ENCODE measurements at regions not wholly inside any gene's neighbourhood (a gene's known extent, or its start where the extent isn't known, plus 50 kb on each side); places are given as distances from the start of the nearest gene placed in this dataset.
A peak's percentile ranks its signal among the peaks of the same experiment; 100 is the strongest.

DNA sequence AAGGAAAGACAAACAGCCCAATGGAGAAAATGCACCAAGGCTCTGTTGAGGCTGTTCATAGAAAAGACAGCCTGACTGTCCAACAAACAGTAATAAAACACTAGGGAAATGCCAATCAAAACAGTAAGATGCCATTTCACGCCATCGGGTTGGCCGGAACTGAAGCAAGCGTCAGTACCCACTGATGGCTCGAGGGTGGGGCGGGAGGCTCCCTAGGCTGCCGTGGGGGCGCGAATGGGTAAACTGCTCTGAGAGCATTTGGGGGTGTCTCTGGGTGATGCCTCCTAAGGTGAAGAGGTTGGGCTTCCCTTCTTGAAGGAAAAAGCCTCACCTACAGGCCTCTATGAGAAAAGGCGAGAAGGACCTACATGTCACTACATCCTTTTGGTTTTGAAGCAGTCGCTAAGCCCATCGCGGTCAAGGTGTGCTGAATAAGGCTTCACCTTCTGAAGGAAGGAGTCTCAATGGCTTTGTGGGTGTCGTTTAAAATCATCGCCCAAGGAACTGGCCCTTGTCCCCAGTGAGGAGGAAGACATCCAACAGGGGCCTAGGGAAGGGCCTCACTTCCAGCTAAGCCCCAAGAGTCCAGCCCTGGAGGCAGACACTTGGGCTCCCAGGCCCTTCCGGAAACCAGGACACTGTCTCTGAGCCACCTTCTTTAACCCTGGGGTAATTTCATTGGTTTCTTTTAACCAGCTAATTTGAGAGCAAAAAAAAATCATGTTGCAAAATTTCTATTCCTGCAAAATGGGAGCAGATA is 98.5 kb upstream of the PPP2R2D start:
- DNase-seq (ENCODE audit: low spot score), result no peak

DNA sequence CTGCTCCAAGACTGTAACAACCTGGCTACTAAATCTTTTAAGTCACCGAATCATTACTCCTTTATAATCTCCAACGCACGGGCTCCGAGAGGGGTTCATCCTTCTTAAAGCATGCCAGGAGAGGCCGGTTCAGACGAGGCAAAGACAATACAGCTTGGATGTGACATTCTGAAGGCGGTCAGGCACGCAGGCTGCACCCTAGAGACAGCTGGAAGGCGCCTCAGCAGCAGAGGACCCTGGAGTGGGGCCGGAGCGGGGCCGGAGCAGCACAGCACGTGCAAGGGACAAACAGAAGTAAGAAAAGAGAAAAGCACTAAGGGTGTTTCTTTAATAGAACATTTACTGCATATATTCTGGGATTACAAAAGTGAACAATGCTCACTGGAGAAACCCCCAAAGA is 97.8 kb upstream of the PPP2R2D start:
- no peak for DNase-seq (ENCODE audit: low spot score)

DNA sequence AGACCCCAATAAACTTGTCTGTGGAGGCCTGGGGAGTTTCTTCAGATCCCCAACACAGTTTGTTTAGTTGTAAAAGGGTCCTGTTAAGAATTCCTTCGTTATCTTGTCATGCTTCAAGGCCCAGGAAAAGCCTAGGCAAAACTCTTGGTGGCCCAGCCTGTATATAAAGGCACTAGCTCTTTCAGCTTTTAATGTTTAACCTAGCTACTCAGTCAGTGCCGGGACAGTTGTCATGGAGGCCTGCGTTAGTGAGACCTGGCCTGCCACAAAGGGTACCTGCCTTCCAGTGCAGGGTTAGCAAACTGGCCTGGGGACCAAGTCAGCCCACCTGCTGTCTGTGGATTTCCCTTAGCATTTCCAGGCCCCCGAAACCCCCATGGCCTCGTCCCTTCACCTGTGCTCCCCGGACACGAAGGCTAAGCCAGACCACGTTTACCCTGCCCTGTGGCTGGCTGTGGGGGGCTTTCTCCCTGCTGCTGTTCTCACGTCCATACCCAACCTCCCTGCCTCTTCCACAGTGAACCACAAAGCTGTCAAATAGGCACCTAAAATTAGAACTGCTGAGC is 96.9 kb upstream of the PPP2R2D start:
- DNase-seq (ENCODE audit: low spot score), result no peak

DNA sequence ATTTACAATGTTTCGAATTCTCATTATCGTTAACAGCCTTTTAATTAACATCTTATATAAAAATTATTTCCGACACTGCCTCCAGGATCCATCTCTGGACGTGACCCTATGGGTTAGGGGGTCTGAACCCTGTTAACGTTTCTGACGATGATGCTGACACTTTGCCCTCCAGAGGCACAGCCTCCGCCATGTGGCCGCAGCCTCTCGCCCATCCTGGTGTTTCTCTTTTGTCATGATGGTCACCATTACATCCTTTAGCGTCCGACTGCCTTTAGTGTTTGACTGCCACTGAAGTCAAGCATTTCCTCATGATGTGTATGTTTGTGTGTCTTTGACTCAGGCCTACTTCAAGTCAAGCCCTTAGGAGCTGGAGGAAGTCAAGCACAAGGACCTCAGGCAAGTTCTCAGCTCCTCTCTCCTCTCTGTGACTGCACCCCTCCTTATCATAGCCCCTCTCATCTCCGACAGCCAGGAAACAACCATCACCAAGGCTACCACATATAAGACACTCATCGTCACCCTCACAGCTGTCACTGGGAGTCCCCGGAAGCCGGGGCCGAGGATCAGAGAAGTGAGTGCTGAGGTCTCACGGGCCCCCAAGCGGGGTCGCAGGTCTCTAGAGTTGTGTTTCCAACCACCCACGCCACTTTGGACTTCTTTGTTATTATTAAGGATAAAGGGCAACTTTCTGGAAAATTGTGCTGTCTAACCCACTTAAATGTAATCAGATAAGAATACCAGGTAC is 96.1 kb upstream of the PPP2R2D start:
- no peak for DNase-seq (ENCODE audit: low spot score)

DNA sequence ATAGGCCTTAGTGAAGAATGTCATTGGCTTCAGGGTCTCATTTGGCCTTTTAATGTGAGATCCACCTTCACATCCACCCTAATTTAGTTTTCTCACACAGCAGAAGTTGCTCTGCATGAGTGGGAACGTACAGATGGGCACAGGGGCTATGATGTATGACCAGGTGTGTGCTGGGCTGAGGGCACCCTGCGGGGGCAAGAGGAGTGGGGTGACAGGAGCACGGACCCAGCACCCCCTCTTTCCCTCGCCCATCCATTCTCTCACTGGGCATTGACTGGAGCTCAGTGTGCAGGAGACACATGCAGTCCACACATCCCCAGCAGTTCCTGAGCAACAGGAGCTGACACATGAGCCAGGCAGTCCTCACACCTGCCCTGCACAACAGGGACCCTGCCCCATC is 95.1 kb upstream of the PPP2R2D start:
- no peak for DNase-seq (ENCODE audit: low spot score)

DNA sequence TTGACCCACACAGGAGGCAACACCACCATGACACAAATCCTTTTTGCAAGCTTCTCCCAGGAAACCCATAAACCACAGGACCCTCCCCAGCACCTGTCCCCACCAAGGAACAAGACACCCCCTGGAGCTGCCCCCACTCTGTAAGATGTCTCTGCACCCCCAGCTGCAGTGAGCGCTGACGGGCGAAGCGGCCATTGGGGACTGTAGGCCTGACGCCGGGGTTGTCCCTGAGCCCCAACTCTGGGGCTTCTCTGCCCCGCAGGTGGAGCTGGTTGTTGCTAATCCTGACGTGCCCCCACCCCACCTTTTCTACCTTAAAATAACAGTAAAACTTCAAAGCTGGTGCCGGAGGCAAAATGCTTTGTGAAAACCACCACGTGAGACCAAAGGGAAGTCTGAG is 94.7 kb upstream of the PPP2R2D start:
- DNase-seq (ENCODE audit: low spot score), result no peak

DNA sequence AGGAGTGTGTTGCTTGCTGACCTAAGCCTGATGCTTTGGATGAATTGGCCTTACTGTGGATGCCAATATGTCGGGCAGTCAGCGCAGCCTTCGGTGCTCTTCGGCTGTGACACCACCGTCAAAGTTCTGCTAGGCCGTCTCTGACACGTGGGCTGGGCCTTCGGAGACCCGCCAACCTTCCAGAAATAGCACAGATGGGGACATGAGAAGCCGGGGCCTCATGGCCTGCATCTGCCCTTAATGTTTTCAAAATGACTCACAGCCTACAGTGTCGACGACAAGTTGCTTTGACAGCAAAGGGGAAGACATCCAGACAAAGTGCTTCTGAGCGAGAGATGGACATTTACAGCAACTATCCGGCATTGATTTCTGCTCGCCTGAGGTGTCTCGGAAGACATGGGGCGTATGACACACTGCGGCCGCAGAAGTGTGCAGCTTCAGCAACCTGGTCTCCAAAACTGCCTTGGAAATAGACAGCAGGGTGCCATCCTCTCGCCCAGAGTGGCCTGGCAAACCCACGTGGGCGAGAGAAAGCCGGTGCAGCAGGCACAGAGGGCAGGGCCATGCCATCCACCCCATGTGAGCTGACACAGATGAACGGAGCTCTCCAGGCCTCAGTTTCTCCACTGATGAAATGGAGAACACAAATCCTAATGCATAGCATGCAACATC is 94.0 kb upstream of the PPP2R2D start:
- DNase-seq (ENCODE audit: low spot score), result no peak

DNA sequence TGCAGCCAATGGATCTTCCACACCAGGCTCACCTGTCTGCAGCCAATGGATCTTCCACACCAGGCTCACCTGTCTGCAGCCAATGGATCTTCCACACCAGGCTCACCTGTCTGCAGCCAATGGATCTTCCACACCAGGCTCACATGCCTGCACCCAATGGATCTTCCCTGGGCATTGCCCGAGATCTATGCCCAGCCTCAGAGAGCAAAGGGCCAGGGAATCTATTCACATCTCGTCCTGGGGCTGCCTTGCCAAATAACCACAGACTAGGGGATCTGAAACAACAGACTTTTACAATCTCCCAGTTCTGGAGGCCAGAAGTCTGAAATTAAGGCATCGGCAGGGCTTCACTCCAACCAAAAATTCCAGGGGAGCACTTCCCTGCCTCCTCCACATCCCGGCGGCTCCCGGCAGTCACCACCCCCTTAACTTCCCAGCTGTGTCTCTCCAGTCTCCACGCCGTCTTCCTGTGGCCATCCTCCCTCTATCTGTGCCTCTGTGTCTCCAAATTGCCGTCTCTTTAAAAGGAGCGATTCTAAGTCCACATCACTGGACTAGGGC is 92.4 kb upstream of the PPP2R2D start:
- DNase-seq (ENCODE audit: low spot score), result no peak

DNA sequence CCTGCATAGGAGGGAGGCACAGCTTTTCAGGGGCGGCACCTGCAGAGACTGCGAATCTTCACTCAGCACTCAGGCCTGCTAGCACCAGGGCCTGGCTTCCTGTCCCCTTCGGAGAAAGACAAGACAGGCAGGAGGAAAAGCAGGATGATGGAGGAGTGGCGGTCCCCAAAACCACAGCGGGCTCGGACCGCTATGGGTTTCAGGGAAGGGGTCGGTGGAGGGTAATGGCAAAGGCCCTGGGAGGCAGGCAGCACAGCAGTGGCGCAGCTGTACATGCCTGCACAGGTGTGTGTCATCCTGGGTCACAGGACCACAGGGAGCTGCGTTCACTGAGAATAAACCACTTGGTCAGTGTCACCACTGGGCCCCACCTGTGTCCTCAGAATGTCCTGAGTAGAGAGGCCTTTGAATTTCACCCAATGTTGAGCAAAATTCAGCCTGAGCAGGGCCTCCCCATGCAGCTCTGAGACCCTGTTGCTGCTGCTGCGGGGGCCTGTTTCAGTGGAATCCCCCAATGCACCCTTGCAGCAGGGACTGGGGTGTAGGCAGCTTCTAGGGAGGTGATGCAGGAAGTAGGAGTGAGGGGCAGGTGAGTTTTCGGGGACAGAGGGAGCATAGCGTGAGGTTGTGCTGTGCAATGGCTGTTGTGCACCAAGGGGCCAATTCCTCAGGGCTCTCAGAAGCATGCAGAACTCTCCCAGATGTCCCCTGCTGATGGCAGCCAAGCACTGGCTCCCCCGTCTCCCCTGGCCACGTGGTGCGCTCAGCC is 90.6 kb upstream of the PPP2R2D start:
- no peak for DNase-seq (ENCODE audit: low spot score)

DNA sequence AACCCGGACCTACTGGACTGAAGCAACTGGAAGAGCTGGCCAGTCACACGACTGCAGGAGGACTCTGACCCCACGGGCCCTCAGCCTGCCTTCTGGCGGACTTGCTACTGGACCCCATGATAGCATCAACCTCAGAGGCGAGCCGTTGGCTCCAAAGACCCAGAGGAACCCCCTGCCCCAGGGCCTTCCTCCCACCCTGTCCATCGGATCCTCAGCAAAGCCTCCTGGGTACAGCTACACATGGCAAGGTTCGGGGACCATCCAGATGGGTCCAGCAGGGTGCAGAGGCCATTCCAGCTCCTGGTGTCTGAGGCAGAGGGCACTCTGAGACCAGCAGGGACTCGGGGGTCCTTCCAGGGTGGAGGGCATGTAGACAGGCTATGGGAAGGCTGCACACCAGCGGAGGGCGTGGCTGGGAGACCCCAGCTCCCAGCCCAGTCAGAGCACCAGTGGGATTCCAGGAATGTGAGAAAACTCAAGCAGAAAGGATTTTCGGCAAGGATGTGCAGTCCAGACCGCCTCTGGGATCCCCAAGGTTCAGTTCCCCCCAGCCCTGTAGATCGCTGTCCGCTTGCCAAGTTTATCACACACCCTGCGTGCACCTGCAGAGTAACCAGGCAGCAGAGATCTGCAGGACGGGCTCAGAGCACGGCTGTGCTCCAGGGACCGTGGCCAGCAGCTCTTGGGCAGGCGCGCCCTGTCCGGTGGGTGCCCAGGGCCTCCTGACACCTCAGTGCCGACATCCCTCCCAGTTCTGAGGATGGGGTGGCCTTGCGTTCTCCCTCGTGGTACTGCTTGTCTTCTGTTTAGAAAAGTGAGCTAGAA is 89.8 kb upstream of the PPP2R2D start:
- DNase-seq (ENCODE audit: low spot score), result no peak

DNA sequence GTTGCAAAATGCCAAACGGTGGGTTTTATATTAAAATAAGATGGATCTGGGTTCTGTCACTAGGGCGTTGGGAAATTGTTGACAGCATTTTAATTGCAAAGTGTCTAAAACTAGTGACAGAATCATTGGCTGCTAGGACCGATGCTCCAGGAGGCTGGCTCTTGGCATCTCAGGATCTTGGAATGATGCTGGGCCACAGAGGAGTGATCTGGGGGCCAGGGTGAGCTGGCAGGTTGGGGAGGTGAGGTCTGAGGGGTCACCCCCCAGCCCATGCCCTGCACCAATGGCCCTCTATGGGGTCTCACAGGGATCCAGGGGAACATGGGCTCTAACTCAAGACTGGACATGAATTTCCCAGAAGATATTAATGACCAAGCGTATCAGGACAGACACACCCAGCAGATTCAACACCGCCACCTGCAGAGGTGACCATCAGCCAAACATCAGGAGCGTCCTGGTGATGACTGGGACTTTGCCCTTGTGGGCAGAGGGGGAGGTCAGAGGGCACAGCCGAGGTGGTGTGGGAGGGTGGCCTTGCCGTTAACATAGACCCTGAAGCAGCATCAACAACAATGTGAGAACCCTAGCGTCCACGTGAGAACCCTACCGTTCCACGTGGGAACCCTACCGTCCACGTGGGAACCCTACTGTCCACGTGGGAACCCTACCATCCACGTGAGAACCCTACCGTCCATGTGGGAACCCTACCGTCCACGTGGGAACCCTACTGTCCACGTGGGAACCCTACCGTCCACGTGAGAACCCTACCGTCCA is 89.0 kb upstream of the PPP2R2D start:
- DNase-seq (ENCODE audit: low spot score), result peak; percentile 2

DNA sequence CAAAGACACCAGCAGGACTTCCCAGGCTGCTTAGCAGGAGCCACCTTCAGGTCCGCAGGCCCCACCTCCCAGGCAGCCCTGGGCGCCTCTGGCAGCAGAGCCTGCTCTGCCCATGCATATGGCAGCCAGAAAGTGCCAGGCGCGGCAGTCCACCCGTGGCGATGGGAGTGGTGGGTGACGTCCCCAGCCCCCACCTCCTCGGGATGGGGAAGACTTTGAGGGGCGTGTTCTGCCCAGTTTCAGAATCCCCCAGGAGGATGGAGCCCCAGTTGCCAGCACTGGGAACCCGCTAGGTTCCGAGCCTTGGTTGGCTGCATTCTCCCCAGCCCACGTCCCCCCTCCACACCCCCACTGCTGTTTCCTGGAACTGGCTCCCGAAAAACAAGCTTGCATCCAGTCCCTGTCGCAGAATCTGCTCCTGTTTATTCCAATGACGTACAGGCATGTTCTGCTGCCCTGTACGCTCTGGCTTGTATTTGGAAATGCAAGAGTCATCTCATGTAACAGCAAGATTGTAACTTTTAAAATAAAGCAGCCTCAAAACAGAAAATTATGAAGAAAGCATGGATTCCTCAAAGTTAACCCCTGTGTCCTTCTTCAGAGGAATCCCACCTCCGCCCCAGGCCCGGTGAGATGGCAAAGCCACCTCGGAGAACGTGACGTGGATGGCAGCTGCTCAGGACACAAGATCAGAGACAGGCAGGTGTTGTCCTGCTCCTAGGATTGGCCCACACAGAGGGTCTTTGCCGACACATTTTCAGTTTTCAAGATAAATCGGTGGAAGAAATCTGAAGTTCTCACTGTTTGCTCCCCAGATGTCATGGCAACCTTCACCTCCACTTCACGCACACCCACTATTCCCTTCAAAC is 87.8 kb upstream of the PPP2R2D start:
- DNase-seq (ENCODE audit: low spot score), result peak; percentile 4

DNA sequence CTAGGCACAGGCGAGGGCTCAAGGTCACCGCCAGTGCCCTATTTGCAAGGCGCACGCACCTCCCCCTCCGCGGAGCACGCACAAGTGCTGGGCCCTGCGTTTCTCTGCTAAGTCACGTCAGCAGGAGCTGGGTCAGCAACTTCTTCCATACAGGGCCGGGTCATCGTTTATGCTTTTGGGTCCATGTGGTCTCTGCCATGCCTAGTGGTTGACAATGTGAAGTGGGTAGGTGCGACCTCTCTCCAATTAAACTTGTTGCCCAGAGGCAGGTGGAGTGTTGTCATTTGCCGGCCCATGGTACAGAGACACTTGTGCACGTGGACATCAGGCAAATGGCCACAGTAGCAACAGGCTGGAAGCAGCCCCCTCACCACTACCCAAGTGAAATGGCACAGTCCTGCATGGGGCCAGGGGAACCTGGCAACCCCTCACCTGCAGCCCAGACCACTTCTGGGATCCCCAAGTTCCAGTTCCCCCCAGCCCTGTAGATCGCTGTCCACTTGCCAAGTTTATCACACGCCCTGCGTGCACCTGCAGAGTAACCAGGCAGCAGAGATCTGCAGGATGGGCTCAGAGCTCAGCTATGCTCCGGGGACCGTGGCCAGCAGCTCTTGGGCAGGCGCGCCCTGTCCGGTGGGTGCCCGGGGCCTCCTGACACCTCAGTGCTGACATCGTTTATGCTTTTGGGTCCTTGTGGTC is 86.1 kb upstream of the PPP2R2D start:
- DNase-seq (ENCODE audit: low spot score), result peak; percentile 1

DNA sequence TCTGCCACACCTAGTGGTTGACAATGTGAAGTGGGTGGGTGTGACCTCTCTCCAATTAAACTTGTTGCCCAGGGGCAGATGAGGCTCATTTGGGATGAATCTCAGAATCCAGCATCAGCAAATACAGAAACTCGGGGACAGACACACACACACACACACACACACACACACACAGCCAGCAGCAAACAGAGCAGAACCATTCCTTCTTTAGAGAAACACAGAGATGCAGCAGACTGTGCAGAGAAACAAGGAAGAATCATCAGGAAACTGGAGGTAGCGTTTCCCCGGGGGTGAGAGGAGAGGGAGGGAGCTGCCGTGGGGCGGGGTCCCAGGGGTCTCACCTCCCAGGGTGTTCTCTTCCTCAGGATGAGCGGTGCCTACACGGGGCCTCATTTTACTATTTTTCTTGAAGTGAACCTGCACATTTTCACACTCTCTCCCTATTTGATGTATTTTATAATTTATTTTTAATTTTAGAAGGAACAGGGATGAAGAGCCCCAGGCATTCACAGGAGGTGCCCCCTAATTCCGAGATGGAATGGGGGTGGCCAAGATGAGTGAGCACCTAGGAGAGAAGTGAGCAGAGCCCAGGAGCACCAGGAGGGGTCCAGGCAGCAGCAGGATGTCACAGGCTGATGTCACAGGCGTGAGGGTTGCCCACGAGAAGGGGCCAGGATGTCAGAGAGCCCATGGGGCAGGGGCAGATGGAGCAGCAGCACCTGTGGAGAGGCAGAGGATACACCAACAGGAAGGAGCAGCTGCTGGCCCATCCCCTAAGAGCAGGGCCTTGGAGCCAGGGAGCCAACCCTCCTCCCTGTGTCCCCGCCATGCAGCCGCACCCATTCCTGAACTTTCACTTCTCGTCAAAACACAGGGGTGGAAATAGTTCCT is 85.3 kb upstream of the PPP2R2D start:
- peak; percentile 1 for DNase-seq (ENCODE audit: low spot score)

DNA sequence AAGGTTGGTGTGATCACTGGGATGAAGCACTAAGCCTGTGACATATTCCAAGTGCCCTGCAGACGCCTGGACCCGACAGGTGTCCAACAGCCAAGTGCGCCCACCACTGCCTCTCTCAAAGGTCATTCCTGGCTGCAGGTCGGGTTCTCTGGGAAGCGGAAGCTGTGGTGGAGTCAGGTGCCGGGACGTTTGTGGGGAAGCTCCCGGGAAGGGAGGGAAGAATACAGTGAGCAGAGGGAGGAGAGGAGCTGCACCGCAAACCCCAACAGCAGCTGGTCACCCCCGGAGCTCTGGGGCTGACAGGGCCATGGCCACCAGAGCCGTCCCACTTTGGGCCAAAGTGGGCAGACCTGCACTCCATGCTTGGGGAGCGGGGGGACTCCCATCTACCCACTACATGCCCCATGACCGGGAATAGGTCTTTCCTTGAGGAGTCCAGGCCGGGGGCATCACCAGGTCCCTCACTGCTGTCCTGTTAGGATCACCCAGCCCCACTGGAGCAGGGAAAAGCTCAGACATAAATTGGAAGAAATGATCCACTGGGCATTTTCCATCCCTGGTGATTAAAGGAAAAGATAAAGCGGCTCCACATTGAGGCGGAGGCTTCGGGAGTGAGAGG is 84.5 kb upstream of the PPP2R2D start:
- peak; percentile 3 for DNase-seq (ENCODE audit: low spot score)

DNA sequence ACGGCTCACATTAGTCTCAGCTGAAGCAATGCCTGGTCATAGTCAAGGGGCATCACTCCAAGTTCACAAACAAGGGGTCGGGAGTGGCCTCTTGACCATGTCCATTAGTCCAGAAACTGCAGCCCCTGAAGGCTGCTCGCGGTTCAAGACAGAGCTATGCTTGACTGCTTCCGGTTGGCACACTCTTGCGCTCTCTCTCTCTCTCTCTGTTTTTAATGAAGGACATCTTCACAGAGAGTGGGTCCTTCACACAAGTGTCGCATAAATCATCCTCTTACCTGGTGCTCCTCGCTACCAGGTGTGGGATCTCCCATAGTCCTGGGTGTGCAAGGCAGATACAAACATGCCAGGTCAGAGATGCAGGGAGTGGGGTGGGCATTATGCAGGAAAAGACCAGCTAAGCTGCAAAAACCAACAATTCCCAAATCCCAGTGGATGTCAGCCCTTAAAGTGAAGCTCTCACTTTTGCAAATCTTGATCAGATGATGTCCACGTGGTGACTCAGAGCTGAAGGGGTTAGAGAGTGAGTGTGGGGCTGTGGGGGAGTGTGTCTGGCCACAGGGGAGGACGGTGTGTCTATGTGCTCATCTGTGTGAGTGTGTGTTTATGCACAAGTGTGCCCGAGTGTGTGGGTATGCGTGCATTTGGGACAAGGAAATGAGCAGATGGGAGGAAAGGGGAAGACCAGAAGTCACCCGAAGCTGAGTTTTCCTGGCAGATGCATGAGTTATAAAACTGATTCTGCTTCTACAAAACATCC is 83.7 kb upstream of the PPP2R2D start:
- peak; percentile 1 for DNase-seq (ENCODE audit: low spot score)

Measured in D341Med (cell line).